ENCODE measurements at regions not wholly inside any gene's neighbourhood (a gene's known extent, or its start where the extent isn't known, plus 50 kb on each side); places are given as distances from the start of the nearest gene placed in this dataset.
"Not testable (repeated sequence)": the region's sequence is repeated elsewhere in the genome, so short reads cannot be mapped to it uniquely, and the experiment has no call there.

DNA sequence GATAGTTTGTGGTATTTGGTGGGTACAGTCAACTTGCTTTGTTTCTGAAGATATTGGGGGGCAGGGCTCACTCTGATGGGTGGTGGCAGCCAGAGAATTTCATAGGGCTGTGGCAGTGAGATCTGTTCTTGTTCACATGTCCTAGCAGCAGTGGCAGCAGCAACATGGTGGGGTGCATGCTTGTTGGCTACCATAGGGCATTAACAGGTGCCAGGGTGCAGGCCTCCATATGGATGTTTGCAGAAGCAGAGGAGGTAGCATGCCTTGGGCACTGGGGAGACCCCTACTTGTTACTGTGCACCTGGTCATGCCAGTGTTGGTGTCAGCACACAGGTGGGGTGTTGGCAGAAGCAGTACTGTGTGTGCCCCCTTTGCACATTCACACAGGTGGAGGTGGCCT is 96.3 kb upstream of the ZC4H2 start:
- no peaks in the 10 kb centered on the region for H3K9me3 ChIP-seq
- intact Hi-C loops (cut with DNase I, micrococcal nuclease), result no loop called here
- H3K4me3 ChIP-seq, result no peak overlapping the region
- ATAC-seq (no peak), DNase-seq (no peak)
- no peaks in the 10 kb centered on the region for H3K36me3 ChIP-seq (ENCODE audit: low read depth)
- no peaks in the 10 kb centered on the region for H3K4me1 ChIP-seq (ENCODE audit: low read depth)
- TF ChIP-seq, protein P1, sequence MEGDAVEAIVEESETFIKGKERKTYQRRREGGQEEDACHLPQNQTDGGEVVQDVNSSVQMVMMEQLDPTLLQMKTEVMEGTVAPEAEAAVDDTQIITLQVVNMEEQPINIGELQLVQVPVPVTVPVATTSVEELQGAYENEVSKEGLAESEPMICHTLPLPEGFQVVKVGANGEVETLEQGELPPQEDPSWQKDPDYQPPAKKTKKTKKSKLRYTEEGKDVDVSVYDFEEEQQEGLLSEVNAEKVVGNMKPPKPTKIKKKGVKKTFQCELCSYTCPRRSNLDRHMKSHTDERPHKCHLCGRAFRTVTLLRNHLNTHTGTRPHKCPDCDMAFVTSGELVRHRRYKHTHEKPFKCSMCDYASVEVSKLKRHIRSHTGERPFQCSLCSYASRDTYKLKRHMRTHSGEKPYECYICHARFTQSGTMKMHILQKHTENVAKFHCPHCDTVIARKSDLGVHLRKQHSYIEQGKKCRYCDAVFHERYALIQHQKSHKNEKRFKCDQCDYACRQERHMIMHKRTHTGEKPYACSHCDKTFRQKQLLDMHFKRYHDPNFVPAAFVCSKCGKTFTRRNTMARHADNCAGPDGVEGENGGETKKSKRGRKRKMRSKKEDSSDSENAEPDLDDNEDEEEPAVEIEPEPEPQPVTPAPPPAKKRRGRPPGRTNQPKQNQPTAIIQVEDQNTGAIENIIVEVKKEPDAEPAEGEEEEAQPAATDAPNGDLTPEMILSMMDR (IDR thresholded peaks at IDR 0.05), result no peak

DNA sequence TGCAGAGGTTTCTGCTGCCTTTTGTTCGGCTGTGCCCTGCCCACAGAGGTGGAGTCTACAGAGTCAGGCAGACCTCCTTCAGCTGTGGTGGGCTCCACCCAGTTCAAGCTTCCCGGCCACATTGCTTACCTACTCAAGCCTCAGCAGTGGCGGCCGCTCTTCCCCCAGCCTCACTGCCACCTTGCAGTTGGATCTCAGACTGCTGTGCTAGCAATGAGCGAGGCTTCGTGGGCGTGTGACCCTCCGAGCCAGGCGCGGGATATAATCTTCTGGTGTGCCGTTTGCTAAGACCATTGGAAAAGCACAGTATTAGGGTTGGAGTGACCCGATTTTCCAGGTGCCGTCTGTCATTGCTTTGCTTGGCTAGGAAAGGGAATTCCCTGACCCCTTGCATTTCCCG is 82.4 kb upstream of the ZC4H2 start:
- DNase-seq, result peak in 1 of 3 donors; percentile 25
- H3K4me1 ChIP-seq (ENCODE audit: low read depth); H3K4me3 ChIP-seq; H3K9me3 ChIP-seq; ATAC-seq; intact Hi-C loops (cut with DNase I, micrococcal nuclease); H3K36me3 ChIP-seq (ENCODE audit: low read depth): not testable (repeated sequence)

DNA sequence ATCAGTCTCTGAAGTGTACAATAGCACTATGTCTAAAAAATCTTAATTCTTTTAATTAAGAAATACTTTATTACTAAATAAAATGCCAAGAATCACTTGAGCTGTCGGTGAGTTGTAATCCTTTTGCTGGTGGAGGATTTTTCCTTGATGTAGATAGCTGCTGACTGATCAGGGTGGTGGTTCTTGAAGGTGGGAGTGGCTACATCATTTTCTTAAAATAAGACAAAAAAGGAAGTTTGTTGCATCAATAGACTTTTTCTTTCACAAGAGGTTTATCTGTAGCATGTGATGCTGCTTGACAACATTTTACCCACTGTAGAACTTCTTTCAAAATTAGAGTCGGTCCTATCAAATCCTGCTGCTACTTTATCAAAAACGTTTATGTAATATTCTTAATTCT is 68.8 kb upstream of the ZC4H2 start:
- Histone ChIP-seq H3K36me3 (ENCODE audit: low read depth) (no peaks in the 10 kb centered on the region), H3K9me3 (peaks cover 6% of the 10 kb centered on the region), H3K4me1 (ENCODE audit: low read depth) (no peaks in the 10 kb centered on the region), H3K4me3 (no peak overlapping the region)
- intact Hi-C loops (cut with DNase I, micrococcal nuclease), result no loop called here
- TF ChIP-seq, protein P1 (IDR thresholded peaks at IDR 0.05), result no peak
- ATAC-seq (no peak), DNase-seq (no peak)

DNA sequence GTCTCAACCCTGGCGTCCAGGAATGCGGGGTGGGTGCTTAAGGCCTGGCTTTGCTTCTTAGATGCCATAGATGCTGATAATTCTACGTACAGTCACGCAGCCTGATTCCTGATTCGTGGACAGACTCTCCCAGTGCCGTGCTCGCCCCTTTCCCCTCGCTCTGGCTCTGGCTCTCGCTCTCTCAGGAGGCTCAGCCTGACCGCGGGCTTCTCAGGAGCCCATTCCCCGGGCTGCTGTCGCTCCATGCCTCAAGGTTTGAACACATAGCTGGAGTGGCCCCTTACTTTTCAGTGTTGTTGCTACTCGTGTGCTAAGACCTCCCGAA is 59.2 kb upstream of the ZC4H2 start:
- DNase-seq (peak in 2 of 3 donors; percentile 55 to 57), ATAC-seq (peak; percentile 61)
- Histone ChIP-seq H3K9me3 (no peaks in the 10 kb centered on the region), H3K4me1 (ENCODE audit: low read depth) (no peaks in the 10 kb centered on the region), H3K4me3 (peak overlapping the region; percentile 28), H3K36me3 (ENCODE audit: low read depth) (no peaks in the 10 kb centered on the region)
- TF ChIP-seq, protein P1 (IDR thresholded peaks at IDR 0.05), result no peak
- intact Hi-C loops (cut with DNase I, micrococcal nuclease), result loop anchor here in 1 of 2 donors (10.0 kb wide), 1 partner anchor 159 kb away; no protein-coding TSS in a partner anchor

DNA sequence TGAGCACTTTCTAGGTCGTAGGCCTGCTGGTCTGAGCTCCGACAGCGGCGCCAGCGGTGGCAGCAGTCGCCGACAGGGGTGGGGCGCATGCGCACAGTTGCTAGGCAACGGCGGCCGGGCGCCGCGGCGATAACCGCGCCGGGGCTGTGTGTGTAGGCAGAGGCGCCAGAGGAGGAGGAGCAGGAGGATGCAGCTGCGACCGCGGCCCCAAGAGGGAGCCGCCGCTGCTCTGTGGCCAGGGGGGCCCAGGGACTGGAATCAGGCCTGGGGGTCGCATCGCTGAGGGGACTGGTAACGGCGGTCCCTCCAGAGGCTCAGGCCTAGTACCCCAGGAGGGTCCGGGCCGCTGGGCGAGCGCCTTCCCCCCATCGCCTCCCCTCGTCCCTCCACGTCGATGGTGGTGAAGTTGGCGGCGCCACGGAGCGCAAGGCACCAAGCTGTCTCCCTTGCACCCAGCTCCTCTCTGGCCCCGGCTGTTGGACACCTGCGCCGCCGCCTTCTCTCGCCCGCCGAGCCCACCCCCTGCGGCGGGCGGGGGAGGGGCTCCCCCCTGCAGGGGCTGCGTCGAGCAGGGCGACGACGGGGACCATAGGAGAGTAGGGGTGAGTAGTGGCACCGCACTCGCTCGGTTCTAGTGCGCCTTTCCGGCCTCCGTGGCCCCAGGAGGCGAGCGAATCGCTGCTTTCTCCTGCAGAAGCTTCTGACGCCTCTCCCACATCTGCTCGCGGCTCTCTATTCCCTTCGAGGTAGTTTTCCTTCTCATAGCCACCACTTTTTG is 58.6 kb upstream of the ZC4H2 start, which contains the start of gene ZC3H12B:
ZC3H12B (plus strand) TSS at position 159 of the 778 bp plus-strand sequence.
- no peaks in the 10 kb centered on the region for H3K36me3 ChIP-seq (ENCODE audit: low read depth)
- H3K4me3 ChIP-seq, result peak within 1 kb of the TSS; percentile 28
- intact Hi-C loops (cut with DNase I, micrococcal nuclease), result loop anchor here in 1 of 2 donors (10.0 kb wide), 1 partner anchor 160 kb away; no protein-coding TSS in a partner anchor
- DNase-seq (peak; percentile 76 to 88 (median 87)), ATAC-seq (peak; percentile 97)
- H3K9me3 ChIP-seq, result no peaks in the 10 kb centered on the region
- TF ChIP-seq, protein P1 (IDR thresholded peaks at IDR 0.05), result no peak
- no peaks in the 10 kb centered on the region for H3K4me1 ChIP-seq (ENCODE audit: low read depth)

DNA sequence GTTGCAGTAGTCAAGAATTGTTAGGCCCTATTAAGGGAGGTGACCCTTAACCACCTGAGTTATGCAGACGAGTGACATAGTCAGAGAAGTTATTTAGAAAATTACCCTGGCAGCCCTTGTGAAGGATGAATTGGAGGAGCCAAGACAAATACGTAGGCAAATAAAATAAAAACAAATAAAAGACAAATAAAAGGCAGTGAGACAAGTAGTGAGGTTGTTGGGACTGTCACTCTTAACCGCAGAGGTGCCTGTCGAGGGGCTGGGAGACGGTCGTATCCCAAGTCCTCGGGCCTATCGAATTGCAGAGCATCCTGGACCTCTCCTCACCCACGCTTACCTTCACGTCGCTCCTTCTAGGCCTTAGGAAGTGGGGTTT is 58.0 kb upstream of the ZC4H2 start:
- TF ChIP-seq, protein P1 (IDR thresholded peaks at IDR 0.05), result no peak
- Histone ChIP-seq H3K4me3 (no peak overlapping the region), H3K9me3 (no peaks in the 10 kb centered on the region), H3K36me3 (ENCODE audit: low read depth) (no peaks in the 10 kb centered on the region), H3K4me1 (ENCODE audit: low read depth) (no peaks in the 10 kb centered on the region)
- DNase-seq (no peak), ATAC-seq (peak; percentile 7)
- intact Hi-C loops (cut with DNase I, micrococcal nuclease), result loop anchor here in 1 of 2 donors (10.0 kb wide), 1 partner anchor 161 kb away; no protein-coding TSS in a partner anchor

Measured in mucosa of descending colon (tissue), 3 donors.